Liver (tissue), 8 donors: ENCODE measurements at regions not wholly inside any gene's neighbourhood (a gene's known extent, or its start where the extent isn't known, plus 50 kb on each side); places are given as distances from the start of the nearest gene placed in this dataset.

Source experiments
- DNase-seq: peaks from one replicate; pipeline ENCODE4 v3.0.0-alpha.2; 2017; ENCODE audit warnings: low spot score
- H3K27ac ChIP-seq, 2 donors: one replicate each; pipeline ENCODE4 v1.7.0; 2013; ENCODE audit warnings: inconsistent platforms in 2 of 2, low read length in 2 of 2, control low read depth in 1 of 2, low read depth in 1 of 2, mild to moderate bottlenecking in 1 of 2
- H3K27me3 ChIP-seq, 4 donors: one replicate each; pipeline versions ENCODE4 v1.6.1 to v1.7.0; 2013; ENCODE audit warnings: low read length in 3 of 4, inconsistent platforms in 1 of 4, mild to moderate bottlenecking in 1 of 4, moderate library complexity in 1 of 4; ENCODE audit not compliant: control insufficient read depth in 4 of 4, insufficient read depth in 4 of 4
- H3K36me3 ChIP-seq, 4 donors: one replicate each; pipeline versions ENCODE4 v1.6.1 to v1.7.0; 2013; ENCODE audit warnings: low read length in 3 of 4, mild to moderate bottlenecking in 3 of 4, low read depth in 1 of 4, moderate library complexity in 1 of 4; ENCODE audit not compliant: control insufficient read depth in 4 of 4, insufficient read depth in 3 of 4
- H3K4me1 ChIP-seq, 4 donors: one replicate each; pipeline versions ENCODE4 v1.6.1 to v1.7.0; 2013; ENCODE audit warnings: low read length in 3 of 4, mild to moderate bottlenecking in 3 of 4, moderate library complexity in 1 of 4; ENCODE audit not compliant: control insufficient read depth in 4 of 4, insufficient read depth in 4 of 4
- H3K4me3 ChIP-seq, 3 donors: one replicate each; pipeline versions ENCODE4 v1.6.1 to v1.7.0; 2013; ENCODE audit warnings: low read length in 3 of 3, control low read depth in 1 of 3, low read depth in 1 of 3, mild to moderate bottlenecking in 1 of 3
- H3K9ac ChIP-seq, 2 donors: one replicate each; pipeline ENCODE4 v1.7.0; 2013; ENCODE audit warnings: low read length in 2 of 2, mild to moderate bottlenecking in 2 of 2, moderate library complexity in 2 of 2, control low read depth in 1 of 2, low read depth in 1 of 2
- H3K9me3 ChIP-seq, 4 donors: one replicate each; pipeline versions ENCODE4 v1.6.1 to v1.7.0; 2013; ENCODE audit warnings: low read length in 3 of 4; ENCODE audit not compliant: control insufficient read depth in 4 of 4
- EGR1 ChIP-seq, 2 donors: IDR thresholded peaks; 2 replicates each; pipeline ENCODE4 v1.6.1; 2016 to 2018; ENCODE audit warnings: antibody characterized with exemption in 2 of 2, low read depth in 2 of 2
- FOXA1 ChIP-seq: IDR thresholded peaks from 2 replicates; pipeline ENCODE4 v1.6.1; 2016; ENCODE audit warnings: antibody characterized with exemption
- FOXA2 ChIP-seq: IDR thresholded peaks from 2 replicates; pipeline ENCODE4 v1.6.1; 2016; ENCODE audit warnings: antibody characterized with exemption
- GABPA ChIP-seq, 2 donors: IDR thresholded peaks in 1 of 2; conservative IDR thresholded peaks in 1 of 2; 2 replicates each; pipeline ENCODE4 v1.6.1; 2016; ENCODE audit warnings: antibody characterized with exemption in 2 of 2, mild to moderate bottlenecking in 1 of 2, moderate library complexity in 1 of 2
- HNF4A ChIP-seq, 2 donors: conservative IDR thresholded peaks; 2 replicates each; pipeline ENCODE4 v1.6.1; 2016; ENCODE audit warnings: antibody characterized with exemption in 2 of 2, mild to moderate bottlenecking in 2 of 2
- HNF4G ChIP-seq: IDR thresholded peaks from 2 replicates; pipeline ENCODE4 v1.6.1; 2016; ENCODE audit warnings: antibody characterized with exemption
- JUND ChIP-seq, 2 donors: IDR thresholded peaks; 2 replicates each; pipeline ENCODE4 v1.6.1; 2016; ENCODE audit warnings: antibody characterized with exemption in 2 of 2
- NR2F2 ChIP-seq: IDR thresholded peaks from 2 replicates; pipeline ENCODE4 v1.6.1; 2016; ENCODE audit warnings: antibody characterized with exemption
- RAD21 ChIP-seq, 2 donors: IDR thresholded peaks; 2 replicates each; pipeline ENCODE4 v1.6.1; 2016; ENCODE audit warnings: antibody characterized with exemption in 2 of 2, mild to moderate bottlenecking in 2 of 2
- RXRA ChIP-seq, 2 donors: IDR thresholded peaks; 2 replicates each; pipeline ENCODE4 v1.6.1; 2017 to 2018; ENCODE audit warnings: antibody characterized with exemption in 2 of 2, mild to moderate bottlenecking in 1 of 2
- SP1 ChIP-seq: IDR thresholded peaks from 2 replicates; pipeline ENCODE4 v1.6.1; 2018; ENCODE audit warnings: antibody characterized with exemption, mild to moderate bottlenecking
- TAF1 ChIP-seq: conservative IDR thresholded peaks from 2 replicates; pipeline ENCODE4 v1.6.1; 2016; ENCODE audit warnings: antibody characterized with exemption, mild to moderate bottlenecking
- YY1 ChIP-seq: IDR thresholded peaks from 2 replicates; pipeline ENCODE4 v1.6.1; 2016; ENCODE audit warnings: antibody characterized with exemption, mild to moderate bottlenecking
- WGBS: extraction: QIAGEN DNeasy Blood & Tissue Kit; methylation state at CpG from one replicate; pipeline ENCODE4 v1.1.7; 2013; 5-methylcytosine and 5-hydroxymethylcytosine counted together
- TF ChIP-seq, protein P1 (sequence below): IDR thresholded peaks from 2 replicates; pipeline ENCODE4 v1.6.1; 2016; ENCODE audit warnings: antibody characterized with exemption
- TF ChIP-seq, protein P2 (sequence below): IDR thresholded peaks from 2 replicates; pipeline ENCODE4 v1.6.1; 2016; ENCODE audit warnings: antibody characterized with exemption
- TF ChIP-seq, protein P3 (sequence below): IDR thresholded peaks from 2 replicates; pipeline ENCODE4 v1.6.1; 2016; ENCODE audit warnings: antibody characterized with exemption, mild to moderate bottlenecking
- TF ChIP-seq, protein P4 (sequence below): IDR thresholded peaks from 2 replicates; pipeline ENCODE4 v1.6.1; 2016; ENCODE audit warnings: antibody characterized with exemption
- TF ChIP-seq, protein P5 (sequence below): fragments of 150-350 bp; IDR thresholded peaks from 2 replicates; pipeline ENCODE4 v1.5.1; 2017; ENCODE audit warnings: improper control_type of control experiment, low read depth, low read length; ENCODE audit not compliant: missing input control
- donor health status: healthy.
- donor health status: healthy.
- donor health status: healthy.
- donor health status: healthy.
- donor health status: healthy.

DNA sequence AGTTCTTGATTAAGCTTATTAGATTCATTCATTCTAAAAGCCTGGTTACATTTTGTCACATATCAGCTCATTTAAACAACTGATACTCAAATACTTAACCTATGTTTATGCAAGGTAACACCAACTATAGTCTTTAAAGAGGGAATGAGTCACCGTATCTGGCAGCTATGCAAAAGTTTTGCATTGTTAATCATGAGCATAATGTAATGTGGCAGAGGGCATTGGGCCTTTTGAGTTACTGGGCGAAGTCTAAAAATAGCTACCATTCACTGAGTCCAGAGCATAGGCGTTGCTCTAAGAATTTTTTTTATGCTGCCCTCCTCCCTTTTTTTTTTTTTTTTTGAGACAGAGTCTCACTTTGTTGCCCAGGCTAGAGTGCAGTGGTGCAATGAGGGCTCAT lies 277.7 kb upstream of the ZNF717 start:
- Histone ChIP-seq H3K4me3 (no peak overlapping the region), H3K4me1 (no peaks in the 10 kb centered on the region), H3K36me3 (no peaks in the 10 kb centered on the region), H3K27ac (no peak overlapping the region), H3K9ac (no peak overlapping the region), H3K9me3 (peaks cover 0 to 3% (median under 1%) of the 10 kb centered on the region in 4 donors), H3K27me3 (peaks cover 0 to 4% (median 0%) of the 10 kb centered on the region in 4 donors)
- no peak for DNase-seq
- WGBS = 75% methylated on average over 3 of the region's 3 CpGs
- TF ChIP-seq JUND (IDR thresholded peaks at IDR 0.05) (no peak), FOXA1 (no peak), TAF1 (no peak), HNF4G (no peak), RAD21 (IDR thresholded peaks at IDR 0.05) (no peak), GABPA (IDR thresholded peaks at IDR 0.05 in 1 of 2, conservative IDR thresholded peaks at IDR 0.05 in 1 of 2) (no peak), YY1 (no peak), SP1 (no peak), HNF4A (conservative IDR thresholded peaks at IDR 0.05) (no peak), EGR1 (IDR thresholded peaks at IDR 0.05; ENCODE audit: low read depth in 2 of 2) (no peak), NR2F2 (no peak), FOXA2 (no peak), RXRA (IDR thresholded peaks at IDR 0.05) (no peak)
- TF ChIP-seq, protein P1, sequence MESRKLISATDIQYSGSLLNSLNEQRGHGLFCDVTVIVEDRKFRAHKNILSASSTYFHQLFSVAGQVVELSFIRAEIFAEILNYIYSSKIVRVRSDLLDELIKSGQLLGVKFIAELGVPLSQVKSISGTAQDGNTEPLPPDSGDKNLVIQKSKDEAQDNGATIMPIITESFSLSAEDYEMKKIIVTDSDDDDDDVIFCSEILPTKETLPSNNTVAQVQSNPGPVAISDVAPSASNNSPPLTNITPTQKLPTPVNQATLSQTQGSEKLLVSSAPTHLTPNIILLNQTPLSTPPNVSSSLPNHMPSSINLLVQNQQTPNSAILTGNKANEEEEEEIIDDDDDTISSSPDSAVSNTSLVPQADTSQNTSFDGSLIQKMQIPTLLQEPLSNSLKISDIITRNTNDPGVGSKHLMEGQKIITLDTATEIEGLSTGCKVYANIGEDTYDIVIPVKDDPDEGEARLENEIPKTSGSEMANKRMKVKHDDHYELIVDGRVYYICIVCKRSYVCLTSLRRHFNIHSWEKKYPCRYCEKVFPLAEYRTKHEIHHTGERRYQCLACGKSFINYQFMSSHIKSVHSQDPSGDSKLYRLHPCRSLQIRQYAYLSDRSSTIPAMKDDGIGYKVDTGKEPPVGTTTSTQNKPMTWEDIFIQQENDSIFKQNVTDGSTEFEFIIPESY = no peak
- TF ChIP-seq, protein P2, sequence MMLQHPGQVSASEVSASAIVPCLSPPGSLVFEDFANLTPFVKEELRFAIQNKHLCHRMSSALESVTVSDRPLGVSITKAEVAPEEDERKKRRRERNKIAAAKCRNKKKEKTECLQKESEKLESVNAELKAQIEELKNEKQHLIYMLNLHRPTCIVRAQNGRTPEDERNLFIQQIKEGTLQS = no peak
- TF ChIP-seq, protein P3, sequence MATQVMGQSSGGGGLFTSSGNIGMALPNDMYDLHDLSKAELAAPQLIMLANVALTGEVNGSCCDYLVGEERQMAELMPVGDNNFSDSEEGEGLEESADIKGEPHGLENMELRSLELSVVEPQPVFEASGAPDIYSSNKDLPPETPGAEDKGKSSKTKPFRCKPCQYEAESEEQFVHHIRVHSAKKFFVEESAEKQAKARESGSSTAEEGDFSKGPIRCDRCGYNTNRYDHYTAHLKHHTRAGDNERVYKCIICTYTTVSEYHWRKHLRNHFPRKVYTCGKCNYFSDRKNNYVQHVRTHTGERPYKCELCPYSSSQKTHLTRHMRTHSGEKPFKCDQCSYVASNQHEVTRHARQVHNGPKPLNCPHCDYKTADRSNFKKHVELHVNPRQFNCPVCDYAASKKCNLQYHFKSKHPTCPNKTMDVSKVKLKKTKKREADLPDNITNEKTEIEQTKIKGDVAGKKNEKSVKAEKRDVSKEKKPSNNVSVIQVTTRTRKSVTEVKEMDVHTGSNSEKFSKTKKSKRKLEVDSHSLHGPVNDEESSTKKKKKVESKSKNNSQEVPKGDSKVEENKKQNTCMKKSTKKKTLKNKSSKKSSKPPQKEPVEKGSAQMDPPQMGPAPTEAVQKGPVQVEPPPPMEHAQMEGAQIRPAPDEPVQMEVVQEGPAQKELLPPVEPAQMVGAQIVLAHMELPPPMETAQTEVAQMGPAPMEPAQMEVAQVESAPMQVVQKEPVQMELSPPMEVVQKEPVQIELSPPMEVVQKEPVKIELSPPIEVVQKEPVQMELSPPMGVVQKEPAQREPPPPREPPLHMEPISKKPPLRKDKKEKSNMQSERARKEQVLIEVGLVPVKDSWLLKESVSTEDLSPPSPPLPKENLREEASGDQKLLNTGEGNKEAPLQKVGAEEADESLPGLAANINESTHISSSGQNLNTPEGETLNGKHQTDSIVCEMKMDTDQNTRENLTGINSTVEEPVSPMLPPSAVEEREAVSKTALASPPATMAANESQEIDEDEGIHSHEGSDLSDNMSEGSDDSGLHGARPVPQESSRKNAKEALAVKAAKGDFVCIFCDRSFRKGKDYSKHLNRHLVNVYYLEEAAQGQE = no peak
- TF ChIP-seq, protein P4, sequence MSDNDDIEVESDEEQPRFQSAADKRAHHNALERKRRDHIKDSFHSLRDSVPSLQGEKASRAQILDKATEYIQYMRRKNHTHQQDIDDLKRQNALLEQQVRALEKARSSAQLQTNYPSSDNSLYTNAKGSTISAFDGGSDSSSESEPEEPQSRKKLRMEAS = no peak
- TF ChIP-seq, protein P5, sequence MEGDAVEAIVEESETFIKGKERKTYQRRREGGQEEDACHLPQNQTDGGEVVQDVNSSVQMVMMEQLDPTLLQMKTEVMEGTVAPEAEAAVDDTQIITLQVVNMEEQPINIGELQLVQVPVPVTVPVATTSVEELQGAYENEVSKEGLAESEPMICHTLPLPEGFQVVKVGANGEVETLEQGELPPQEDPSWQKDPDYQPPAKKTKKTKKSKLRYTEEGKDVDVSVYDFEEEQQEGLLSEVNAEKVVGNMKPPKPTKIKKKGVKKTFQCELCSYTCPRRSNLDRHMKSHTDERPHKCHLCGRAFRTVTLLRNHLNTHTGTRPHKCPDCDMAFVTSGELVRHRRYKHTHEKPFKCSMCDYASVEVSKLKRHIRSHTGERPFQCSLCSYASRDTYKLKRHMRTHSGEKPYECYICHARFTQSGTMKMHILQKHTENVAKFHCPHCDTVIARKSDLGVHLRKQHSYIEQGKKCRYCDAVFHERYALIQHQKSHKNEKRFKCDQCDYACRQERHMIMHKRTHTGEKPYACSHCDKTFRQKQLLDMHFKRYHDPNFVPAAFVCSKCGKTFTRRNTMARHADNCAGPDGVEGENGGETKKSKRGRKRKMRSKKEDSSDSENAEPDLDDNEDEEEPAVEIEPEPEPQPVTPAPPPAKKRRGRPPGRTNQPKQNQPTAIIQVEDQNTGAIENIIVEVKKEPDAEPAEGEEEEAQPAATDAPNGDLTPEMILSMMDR = no peak
